ENCODE measurements at regions not wholly inside any gene's neighbourhood (a gene's known extent, or its start where the extent isn't known, plus 50 kb on each side); places are given as distances from the start of the nearest gene placed in this dataset.

DNA sequence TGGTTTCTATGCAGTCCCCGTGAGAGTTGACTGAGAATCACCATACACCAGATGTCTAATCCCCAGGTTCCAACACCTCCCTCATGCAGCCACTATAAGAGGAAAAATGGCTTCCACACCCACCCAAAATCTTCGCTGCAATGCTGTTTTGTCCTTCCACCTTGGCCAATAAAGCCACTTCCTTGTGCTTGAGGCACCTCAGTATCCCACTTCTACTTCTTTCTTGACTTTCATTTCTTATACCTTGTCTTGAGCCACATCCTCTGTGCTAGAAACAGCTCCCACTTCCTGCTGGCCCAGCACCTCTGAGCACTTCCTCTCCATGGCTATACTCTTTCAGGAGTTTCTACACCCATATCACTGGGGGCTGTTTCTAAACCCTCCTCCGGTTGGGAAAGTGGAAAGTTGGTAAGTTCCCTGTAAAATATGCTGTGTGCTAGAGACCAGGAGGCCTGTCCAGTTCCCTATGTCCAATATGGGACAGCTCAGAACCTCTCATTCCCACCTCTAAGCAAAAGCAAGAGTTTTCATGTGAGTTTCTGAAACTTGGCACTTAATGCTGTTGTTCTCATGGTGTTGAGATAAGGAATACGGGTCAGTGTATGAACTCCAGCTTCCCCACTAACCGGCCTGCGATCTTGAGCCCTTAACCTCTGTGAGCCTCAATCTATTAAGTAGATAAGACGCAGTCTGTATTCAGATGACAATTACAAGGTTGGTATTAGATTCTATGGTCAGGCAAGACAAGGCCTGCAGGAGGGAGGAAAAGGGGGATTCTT, 209.1 kb upstream of the ID2 start:
- TF ChIP-seq, protein P1, sequence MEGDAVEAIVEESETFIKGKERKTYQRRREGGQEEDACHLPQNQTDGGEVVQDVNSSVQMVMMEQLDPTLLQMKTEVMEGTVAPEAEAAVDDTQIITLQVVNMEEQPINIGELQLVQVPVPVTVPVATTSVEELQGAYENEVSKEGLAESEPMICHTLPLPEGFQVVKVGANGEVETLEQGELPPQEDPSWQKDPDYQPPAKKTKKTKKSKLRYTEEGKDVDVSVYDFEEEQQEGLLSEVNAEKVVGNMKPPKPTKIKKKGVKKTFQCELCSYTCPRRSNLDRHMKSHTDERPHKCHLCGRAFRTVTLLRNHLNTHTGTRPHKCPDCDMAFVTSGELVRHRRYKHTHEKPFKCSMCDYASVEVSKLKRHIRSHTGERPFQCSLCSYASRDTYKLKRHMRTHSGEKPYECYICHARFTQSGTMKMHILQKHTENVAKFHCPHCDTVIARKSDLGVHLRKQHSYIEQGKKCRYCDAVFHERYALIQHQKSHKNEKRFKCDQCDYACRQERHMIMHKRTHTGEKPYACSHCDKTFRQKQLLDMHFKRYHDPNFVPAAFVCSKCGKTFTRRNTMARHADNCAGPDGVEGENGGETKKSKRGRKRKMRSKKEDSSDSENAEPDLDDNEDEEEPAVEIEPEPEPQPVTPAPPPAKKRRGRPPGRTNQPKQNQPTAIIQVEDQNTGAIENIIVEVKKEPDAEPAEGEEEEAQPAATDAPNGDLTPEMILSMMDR (conservative IDR thresholded peaks at IDR 0.05; ENCODE audit: low read depth, low read length): no peak
- H3K4me3 ChIP-seq (ENCODE audit: low read depth, low read length): no peak overlapping the region

GRCh38 chr2:8475349-8476031, 206.4 kb upstream of the ID2 start:
- no peak for DNase-seq (ENCODE audit: low read depth)
- TF ChIP-seq, protein P1 (conservative IDR thresholded peaks at IDR 0.05; ENCODE audit: low read depth, low read length): no peak

More for the DNA sequence above, 209.1 kb upstream of the ID2 start:
- no peak for DNase-seq (ENCODE audit: low read depth)

GRCh38 chr2:8477552-8478470, 204.0 kb upstream of the ID2 start:
- H3K4me3 ChIP-seq (ENCODE audit: low read depth, low read length): no peak overlapping the region
- peak; percentile 88 for DNase-seq (ENCODE audit: low read depth)

More at GRCh38 chr2:8475349-8476031, 206.4 kb upstream of the ID2 start:
- no peak overlapping the region for H3K4me3 ChIP-seq (ENCODE audit: low read depth, low read length)

DNA sequence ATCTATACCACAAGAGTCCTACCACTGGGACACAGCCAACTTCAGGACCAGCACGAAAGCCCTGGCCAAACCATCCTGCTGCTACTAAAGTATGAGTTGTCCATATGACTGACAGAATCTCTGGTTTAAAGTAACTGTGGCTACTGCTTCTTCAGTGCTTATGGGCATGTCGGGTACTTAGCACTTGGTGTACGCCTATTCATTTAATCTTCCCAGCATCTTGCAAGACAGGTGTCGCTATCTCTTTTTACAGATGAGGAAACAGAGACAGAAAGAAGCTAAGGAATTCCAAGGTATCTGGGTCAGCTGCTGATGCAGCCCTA, 203.4 kb upstream of the ID2 start:
- no peak overlapping the region for H3K4me3 ChIP-seq (ENCODE audit: low read depth, low read length)
- DNase-seq (ENCODE audit: low read depth): no peak
- TF ChIP-seq, protein P1 (conservative IDR thresholded peaks at IDR 0.05; ENCODE audit: low read depth, low read length): no peak

More at GRCh38 chr2:8477552-8478470, 204.0 kb upstream of the ID2 start:
- TF ChIP-seq, protein P1 (conservative IDR thresholded peaks at IDR 0.05; ENCODE audit: low read depth, low read length): no peak

- no peak for DNase-seq (ENCODE audit: low read depth)
- H3K4me3 ChIP-seq (ENCODE audit: low read depth, low read length): no peak overlapping the region
- TF ChIP-seq, protein P1 (conservative IDR thresholded peaks at IDR 0.05; ENCODE audit: low read depth, low read length): no peak
Observed at GRCh38 chr2:8479298-8479697, 202.6 kb upstream of the ID2 start.

DNA sequence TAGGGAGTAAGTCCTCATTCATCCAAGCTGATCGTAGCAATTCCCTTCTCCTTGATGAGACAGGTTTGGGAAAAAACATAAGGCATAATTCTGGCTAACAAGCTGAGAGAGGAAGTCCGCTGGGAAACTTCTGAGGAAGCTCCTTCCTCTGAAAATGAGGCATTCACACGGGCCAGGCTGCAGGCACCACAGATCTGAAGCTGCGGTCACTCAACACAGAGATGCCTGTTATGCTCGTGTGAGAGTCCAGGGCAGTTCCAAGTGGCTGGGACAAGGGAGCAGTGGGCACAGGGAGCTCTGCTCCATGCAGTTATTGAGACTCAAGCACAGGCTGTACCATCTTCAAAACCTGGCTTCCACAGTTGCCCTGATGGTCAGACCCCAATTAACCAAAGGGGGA, 200.9 kb upstream of the ID2 start:
- no peak for DNase-seq (ENCODE audit: low read depth)
- no peak overlapping the region for H3K4me3 ChIP-seq (ENCODE audit: low read depth, low read length)
- TF ChIP-seq, protein P1 (conservative IDR thresholded peaks at IDR 0.05; ENCODE audit: low read depth, low read length): no peak

Measured in epithelial cell of proximal tubule (primary cell).